Mucosa of gallbladder (tissue), 1 donor: ENCODE measurements at regions not wholly inside any gene's neighbourhood (a gene's known extent, or its start where the extent isn't known, plus 50 kb on each side); places are given as distances from the start of the nearest gene placed in this dataset.

Source experiments
- DNase-seq: peaks from one replicate; pipeline ENCODE4 v3.0.0-alpha.2; 2020; ENCODE audit warnings: low spot score
- donor health status: DM: no; HTN: no; CAD: no.

- DNase-seq, result no peak
Observed at GRCh38 chr11:80533463-80533862, 1092.6 kb upstream of the TENM4 start.

GRCh38 chr11:80532633-80533232 is 1091.9 kb upstream of the TENM4 start:
- DNase-seq, result no peak

GRCh38 chr11:80529726-80530125 is 1088.9 kb upstream of the TENM4 start:
- peak; percentile 15 for DNase-seq

- no peak for DNase-seq
Observed at GRCh38 chr11:80525663-80526405, 1085.0 kb upstream of the TENM4 start.

GRCh38 chr11:80524349-80524748 is 1083.5 kb upstream of the TENM4 start:
- no peak for DNase-seq

GRCh38 chr11:80523057-80523456 is 1082.2 kb upstream of the TENM4 start:
- no peak for DNase-seq

GRCh38 chr11:80521592-80521991 is 1080.8 kb upstream of the TENM4 start:
- DNase-seq, result peak; percentile 14

GRCh38 chr11:80520507-80520887 is 1079.7 kb upstream of the TENM4 start:
- no peak for DNase-seq

GRCh38 chr11:80519596-80520506 is 1079.0 kb upstream of the TENM4 start:
- DNase-seq, result no peak

- no peak for DNase-seq
Observed at GRCh38 chr11:80517701-80518100, 1076.9 kb upstream of the TENM4 start.

GRCh38 chr11:80515097-80515496 is 1074.3 kb upstream of the TENM4 start:
- no peak for DNase-seq

GRCh38 chr11:80512491-80512890 is 1071.7 kb upstream of the TENM4 start:
- DNase-seq, result no peak

GRCh38 chr11:80505771-80506170 is 1064.9 kb upstream of the TENM4 start:
- DNase-seq, result no peak

- DNase-seq, result no peak
Observed at GRCh38 chr11:80503990-80504389, 1063.2 kb upstream of the TENM4 start.

- no peak for DNase-seq
Observed at GRCh38 chr11:80502511-80502910, 1061.7 kb upstream of the TENM4 start.

- DNase-seq, result no peak
Observed at GRCh38 chr11:80495116-80495515, 1054.3 kb upstream of the TENM4 start.

- DNase-seq, result no peak
Observed at GRCh38 chr11:80487952-80488351, 1047.1 kb upstream of the TENM4 start.

- no peak for DNase-seq
Observed at GRCh38 chr11:80486678-80487077, 1045.8 kb upstream of the TENM4 start.

GRCh38 chr11:80477178-80477577 is 1036.3 kb upstream of the TENM4 start:
- no peak for DNase-seq

GRCh38 chr11:80473562-80473961 is 1032.7 kb upstream of the TENM4 start:
- DNase-seq, result no peak

GRCh38 chr11:80469871-80470270 is 1029.0 kb upstream of the TENM4 start:
- no peak for DNase-seq

GRCh38 chr11:80466570-80466969 is 1025.7 kb upstream of the TENM4 start:
- no peak for DNase-seq

- DNase-seq, result no peak
Observed at GRCh38 chr11:80462211-80462610, 1021.4 kb upstream of the TENM4 start.
